ENCODE measurements at regions not wholly inside any gene's neighbourhood (a gene's known extent, or its start where the extent isn't known, plus 50 kb on each side); places are given as distances from the start of the nearest gene placed in this dataset.

DNA sequence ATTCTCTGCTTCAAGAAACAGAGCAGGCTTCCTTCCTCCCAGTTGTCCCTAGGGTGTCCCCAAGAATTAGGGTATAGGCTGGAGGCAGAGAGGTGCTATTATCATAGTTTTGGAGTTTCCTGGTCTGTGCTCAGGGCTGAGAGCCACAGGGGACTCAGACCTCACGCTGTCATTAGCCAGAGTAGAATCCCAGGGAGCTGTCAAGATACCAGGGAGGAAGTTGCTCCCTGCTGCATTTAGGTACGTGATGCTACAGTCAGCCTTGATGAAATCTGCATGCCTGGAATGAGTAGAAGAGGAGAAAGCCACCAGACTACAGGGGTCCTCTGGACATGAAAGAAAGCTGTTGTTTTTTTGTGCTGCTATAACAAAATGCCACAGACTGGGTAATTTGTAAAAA, 273.2 kb downstream of the SH3GL2 start:
- TF ChIP-seq POLR2A (IDR thresholded peaks at IDR 0.05; ENCODE audit: borderline replicate concordance, extremely low read depth, insufficient read depth, insufficient read length) (no peak), POLR2AphosphoS5 (IDR thresholded peaks at IDR 0.05; ENCODE audit: low read depth, low read length) (no peak), SRF (IDR thresholded peaks at IDR 0.05; ENCODE audit: low read depth) (no peak), CEBPB (IDR thresholded peaks at IDR 0.05; ENCODE audit: low read depth) (no peak), RAD21 (IDR thresholded peaks at IDR 0.05; ENCODE audit: low read depth) (no peak), EZH2phosphoT487 (IDR thresholded peaks at IDR 0.05; ENCODE audit: borderline replicate concordance) (no peak)
- TF ChIP-seq, protein P1, sequence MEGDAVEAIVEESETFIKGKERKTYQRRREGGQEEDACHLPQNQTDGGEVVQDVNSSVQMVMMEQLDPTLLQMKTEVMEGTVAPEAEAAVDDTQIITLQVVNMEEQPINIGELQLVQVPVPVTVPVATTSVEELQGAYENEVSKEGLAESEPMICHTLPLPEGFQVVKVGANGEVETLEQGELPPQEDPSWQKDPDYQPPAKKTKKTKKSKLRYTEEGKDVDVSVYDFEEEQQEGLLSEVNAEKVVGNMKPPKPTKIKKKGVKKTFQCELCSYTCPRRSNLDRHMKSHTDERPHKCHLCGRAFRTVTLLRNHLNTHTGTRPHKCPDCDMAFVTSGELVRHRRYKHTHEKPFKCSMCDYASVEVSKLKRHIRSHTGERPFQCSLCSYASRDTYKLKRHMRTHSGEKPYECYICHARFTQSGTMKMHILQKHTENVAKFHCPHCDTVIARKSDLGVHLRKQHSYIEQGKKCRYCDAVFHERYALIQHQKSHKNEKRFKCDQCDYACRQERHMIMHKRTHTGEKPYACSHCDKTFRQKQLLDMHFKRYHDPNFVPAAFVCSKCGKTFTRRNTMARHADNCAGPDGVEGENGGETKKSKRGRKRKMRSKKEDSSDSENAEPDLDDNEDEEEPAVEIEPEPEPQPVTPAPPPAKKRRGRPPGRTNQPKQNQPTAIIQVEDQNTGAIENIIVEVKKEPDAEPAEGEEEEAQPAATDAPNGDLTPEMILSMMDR (IDR thresholded peaks at IDR 0.05 in 2 of 3, conservative IDR thresholded peaks at IDR 0.05 in 1 of 3; ENCODE audit: borderline replicate concordance in 1 of 3, insufficient read depth in 1 of 3, low read depth in 2 of 3, low read length in 2 of 3): no peak
